ENCODE measurements at regions not wholly inside any gene's neighbourhood (a gene's known extent, or its start where the extent isn't known, plus 50 kb on each side); places are given as distances from the start of the nearest gene placed in this dataset.
A peak's percentile ranks its signal among the peaks of the same experiment; 100 is the strongest.

GRCh38 chr11:24293964-24294363 lies 202.9 kb upstream of the LUZP2 start:
- TF ChIP-seq CTCF (IDR thresholded peaks at IDR 0.05; ENCODE audit: insufficient read depth, low read depth, low read length) = no peak
- H3K4me3 ChIP-seq (ENCODE audit: low read depth, low read length) = no peak overlapping the region
- DNase-seq (ENCODE audit: low read depth) = no peak

DNA sequence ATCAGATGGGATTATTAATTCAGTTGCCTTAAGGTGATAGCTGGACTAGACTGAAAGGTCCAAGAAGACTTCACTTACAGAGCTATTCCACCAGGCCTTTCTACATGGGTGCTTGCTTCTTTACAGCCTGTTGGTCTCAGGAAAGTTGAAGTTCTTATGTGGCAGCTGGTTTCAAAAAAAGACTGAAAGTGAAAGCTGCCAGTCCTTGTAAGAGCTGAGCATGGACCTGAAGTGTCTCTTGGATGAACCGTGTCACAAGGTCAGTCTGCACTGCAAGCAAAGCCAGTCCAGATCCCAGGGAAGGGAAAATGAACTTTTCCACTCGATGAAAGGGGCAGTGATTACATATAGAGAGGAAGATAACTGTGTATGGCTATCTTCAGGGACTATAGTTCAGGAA lies 201.5 kb upstream of the LUZP2 start:
- H3K4me3 ChIP-seq (ENCODE audit: low read depth, low read length) = no peak overlapping the region
- no peak for TF ChIP-seq CTCF (IDR thresholded peaks at IDR 0.05; ENCODE audit: insufficient read depth, low read depth, low read length)
- no peak for DNase-seq (ENCODE audit: low read depth)

GRCh38 chr11:24297461-24297860 lies 199.4 kb upstream of the LUZP2 start:
- no peak overlapping the region for H3K4me3 ChIP-seq (ENCODE audit: low read depth, low read length)
- DNase-seq (ENCODE audit: low read depth) = no peak
- TF ChIP-seq CTCF (IDR thresholded peaks at IDR 0.05; ENCODE audit: insufficient read depth, low read depth, low read length) = no peak

DNA sequence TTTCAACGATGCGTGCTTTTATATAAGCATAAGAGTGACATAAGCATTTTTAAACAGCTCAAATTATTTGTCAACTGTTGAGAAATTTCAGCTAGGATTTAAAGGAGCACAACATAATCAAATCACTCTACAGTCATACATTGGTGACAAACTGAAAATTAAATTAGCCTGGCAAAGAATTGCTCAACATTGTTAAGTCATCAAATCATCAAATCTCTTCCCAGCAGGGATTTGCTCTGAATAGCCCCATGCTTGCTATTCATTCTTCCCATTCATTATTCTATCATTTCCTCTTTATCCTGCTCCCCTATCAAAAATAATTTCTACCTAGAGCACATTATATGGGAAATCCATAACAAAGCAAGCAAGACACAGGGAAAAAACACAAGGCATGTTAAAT lies 198.7 kb upstream of the LUZP2 start:
- no peak for TF ChIP-seq CTCF (IDR thresholded peaks at IDR 0.05; ENCODE audit: insufficient read depth, low read depth, low read length)
- DNase-seq (ENCODE audit: low read depth) = no peak

GRCh38 chr11:24311974-24312373 lies 184.9 kb upstream of the LUZP2 start:
- no peak overlapping the region for H3K4me3 ChIP-seq (ENCODE audit: low read depth, low read length)
- DNase-seq (ENCODE audit: low read depth) = no peak
- no peak for TF ChIP-seq CTCF (IDR thresholded peaks at IDR 0.05; ENCODE audit: insufficient read depth, low read depth, low read length)

More for the DNA sequence above, 198.7 kb upstream of the LUZP2 start:
- no peak overlapping the region for H3K4me3 ChIP-seq (ENCODE audit: low read depth, low read length)

GRCh38 chr11:24312464-24313238 lies 184.2 kb upstream of the LUZP2 start:
- H3K4me3 ChIP-seq (ENCODE audit: low read depth, low read length) = no peak overlapping the region
- peak; percentile 2 for DNase-seq (ENCODE audit: low read depth)
- TF ChIP-seq CTCF (IDR thresholded peaks at IDR 0.05; ENCODE audit: insufficient read depth, low read depth, low read length) = no peak

- TF ChIP-seq CTCF (IDR thresholded peaks at IDR 0.05; ENCODE audit: insufficient read depth, low read depth, low read length) = no peak
- no peak overlapping the region for H3K4me3 ChIP-seq (ENCODE audit: low read depth, low read length)
- no peak for DNase-seq (ENCODE audit: low read depth)
Measured at GRCh38 chr11:24321229-24321628, 175.6 kb upstream of the LUZP2 start.
